BJ (cell line): ENCODE measurements at regions not wholly inside any gene's neighbourhood (a gene's known extent, or its start where the extent isn't known, plus 50 kb on each side); places are given as distances from the start of the nearest gene placed in this dataset.

Experiments used
- CTCF ChIA-PET: fragments of 350-600 bp; formaldehyde crosslinking; extraction: SDS; loops from one replicate; lab custom pipeline; 2021; ENCODE audit warnings: antibody characterized with exemption, inconsistent platforms; lab: Yijun Ruan, JAX
- POLR2A ChIA-PET: fragments of 300-600 bp; sonication (Branson Sonifier 250); formaldehyde crosslinking; extraction: SDS; loops from one replicate; lab custom pipeline; 2021; ENCODE audit warnings: antibody characterized with exemption; lab: Charles Lee
- DNase-seq: peaks from one replicate; pipeline ENCODE4 v3.0.0-alpha.2; 2011; ENCODE audit warnings: low read depth
- H3K27me3 ChIP-seq: 2 replicates; pipeline ENCODE4 v1.6.0; 2011; ENCODE audit warnings: low read length; ENCODE audit not compliant: control insufficient read depth, insufficient read depth
- H3K36me3 ChIP-seq: 2 replicates; pipeline ENCODE4 v1.5.1; 2011; ENCODE audit warnings: low read length; ENCODE audit not compliant: control insufficient read depth, insufficient read depth
- H3K4me3 ChIP-seq: 2 replicates; pipeline ENCODE4 v1.5.1; 2011; ENCODE audit warnings: low read depth, mild to moderate bottlenecking, control low read depth, low read length
- CTCF ChIP-seq: IDR thresholded peaks from 2 replicates; pipeline ENCODE4 v1.5.1; 2011; ENCODE audit warnings: low read depth, mild to moderate bottlenecking, control low read depth, inconsistent platforms, low read length, moderate library complexity; ENCODE audit not compliant: insufficient read depth

- ChIA-PET POLR2A (no interaction called here), CTCF (interaction anchor here (1.2 kb wide), 1 partner anchor 53 kb away, joined by 3 read pairs; no protein-coding TSS in a partner anchor)
- no peak for TF ChIP-seq CTCF
- peaks cover 12% of the 10 kb centered on the region for H3K27me3 ChIP-seq
- no peak overlapping the region for H3K4me3 ChIP-seq
- no peaks in the 10 kb centered on the region for H3K36me3 ChIP-seq
- no peak for DNase-seq
These were observed 117.9 kb upstream of the PRSS3 start for GRCh38 chr9:33677506-33677809.

- peaks cover 14% of the 10 kb centered on the region for H3K27me3 ChIP-seq
- no peaks in the 10 kb centered on the region for H3K36me3 ChIP-seq
- no peak for DNase-seq
- H3K4me3 ChIP-seq, result no peak overlapping the region
- ChIA-PET CTCF (interaction anchor here (1.2 kb wide), 1 partner anchor 54 kb away, joined by 3 read pairs; no protein-coding TSS in a partner anchor), POLR2A (no interaction called here)
- TF ChIP-seq CTCF, result no peak
These were observed 117.4 kb upstream of the PRSS3 start for GRCh38 chr9:33677961-33678360.

GRCh38 chr9:33682551-33682950, 112.8 kb upstream of the PRSS3 start:
- no peak for DNase-seq
- TF ChIP-seq CTCF, result no peak
- peaks cover 14% of the 10 kb centered on the region for H3K27me3 ChIP-seq
- no peak overlapping the region for H3K4me3 ChIP-seq
- CTCF ChIA-PET, result interaction anchor here (0.9 kb wide), 1 partner anchor 39 kb away, joined by 3 read pairs; no protein-coding TSS in a partner anchor
- POLR2A ChIA-PET, result no interaction called here
- H3K36me3 ChIP-seq, result no peaks in the 10 kb centered on the region

- H3K4me3 ChIP-seq, result no peak overlapping the region
- no peak for TF ChIP-seq CTCF
- no peak for DNase-seq
- H3K27me3 ChIP-seq, result peaks cover 16% of the 10 kb centered on the region
- H3K36me3 ChIP-seq, result no peaks in the 10 kb centered on the region
- CTCF ChIA-PET, result no interaction called here
- POLR2A ChIA-PET, result no interaction called here
These were observed 110.5 kb upstream of the PRSS3 start for GRCh38 chr9:33684831-33685230.

GRCh38 chr9:33686942-33687341, 108.4 kb upstream of the PRSS3 start:
- no peak for TF ChIP-seq CTCF
- ChIA-PET POLR2A (no interaction called here), CTCF (no interaction called here)
- no peak for DNase-seq
- H3K27me3 ChIP-seq, result peaks cover 14% of the 10 kb centered on the region
- no peak overlapping the region for H3K4me3 ChIP-seq
- no peaks in the 10 kb centered on the region for H3K36me3 ChIP-seq
